Stimulated activated CD8-positive, alpha-beta memory T cell treated with anti-CD3 and anti-CD28 coated beads, Interleukin-15, amount 100 ng/mL, for 48 hours (primary cell): ENCODE measurements at regions not wholly inside any gene's neighbourhood (a gene's known extent, or its start where the extent isn't known, plus 50 kb on each side); places are given as distances from the start of the nearest gene placed in this dataset.
"Not testable (repeated sequence)": the region's sequence is repeated elsewhere in the genome, so short reads cannot be mapped to it uniquely, and the experiment has no call there.

Source experiments
- DNase-seq, 2 donors: peaks; one replicate each; pipeline ENCODE4 v3.0.0-alpha.2; 2020; ENCODE audit warnings: low read depth in 2 of 2

- DNase-seq = no peak
Observed at GRCh38 chr2:215658635-215659305, 222.9 kb upstream of the FN1 start.

GRCh38 chr2:215657844-215658243, 222.0 kb upstream of the FN1 start:
- DNase-seq = no peak

- no peak for DNase-seq
Observed at GRCh38 chr2:215654148-215654819, 218.4 kb upstream of the FN1 start.

- no peak for DNase-seq
Observed at GRCh38 chr2:215653344-215654030, 217.6 kb upstream of the FN1 start.

GRCh38 chr2:215652388-215652787, 216.5 kb upstream of the FN1 start:
- DNase-seq = no peak

GRCh38 chr2:215651412-215651811, 215.5 kb upstream of the FN1 start:
- no peak for DNase-seq

GRCh38 chr2:215644233-215644897, 208.5 kb upstream of the FN1 start:
- DNase-seq = no peak

GRCh38 chr2:215638687-215639086, 202.8 kb upstream of the FN1 start:
- DNase-seq = no peak

- DNase-seq = no peak
Observed at GRCh38 chr2:215637651-215638050, 201.8 kb upstream of the FN1 start.

GRCh38 chr2:215636816-215637215, 200.9 kb upstream of the FN1 start:
- no peak for DNase-seq

- DNase-seq = no peak
Observed at GRCh38 chr2:215635788-215636139, 199.9 kb upstream of the FN1 start.

GRCh38 chr2:215635071-215635787, 199.4 kb upstream of the FN1 start:
- no peak for DNase-seq

GRCh38 chr2:215633360-215633759, 197.5 kb upstream of the FN1 start:
- DNase-seq = no peak

GRCh38 chr2:215631696-215632095, 195.8 kb upstream of the FN1 start:
- no peak for DNase-seq

- not testable (repeated sequence) for DNase-seq
Observed at GRCh38 chr2:215630796-215631195, 194.9 kb upstream of the FN1 start.

- no peak for DNase-seq
Observed at GRCh38 chr2:215627771-215628170, 191.9 kb upstream of the FN1 start.

- no peak for DNase-seq
Observed at GRCh38 chr2:215626812-215627281, 191.0 kb upstream of the FN1 start.

- DNase-seq = no peak
Observed at GRCh38 chr2:215626063-215626462, 190.2 kb upstream of the FN1 start.

GRCh38 chr2:215625207-215625606, 189.3 kb upstream of the FN1 start:
- DNase-seq = no peak

GRCh38 chr2:215624423-215624829, 188.6 kb upstream of the FN1 start:
- DNase-seq = no peak

- DNase-seq = no peak
Observed at GRCh38 chr2:215622837-215623236, 187.0 kb upstream of the FN1 start.

GRCh38 chr2:215621381-215621780, 185.5 kb upstream of the FN1 start:
- no peak for DNase-seq
